NT2/D1 (cell line): ENCODE measurements at regions not wholly inside any gene's neighbourhood (a gene's known extent, or its start where the extent isn't known, plus 50 kb on each side); places are given as distances from the start of the nearest gene placed in this dataset.

ENCODE experiments used
- DNase-seq: peaks from one replicate; pipeline ENCODE4 v3.0.0-alpha.2; 2011; ENCODE audit warnings: low read depth, low spot score
- H3K27me3 ChIP-seq: 2 replicates; pipeline ENCODE4 v1.6.0; 2011; ENCODE audit warnings: mild to moderate bottlenecking; ENCODE audit not compliant: insufficient read length, insufficient read depth
- H3K36me3 ChIP-seq: 2 replicates; pipeline ENCODE4 v1.6.1; 2011; ENCODE audit warnings: mild to moderate bottlenecking, low read length, mixed read lengths; ENCODE audit not compliant: insufficient read depth, insufficient read length
- H3K4me1 ChIP-seq: 2 replicates; pipeline ENCODE4 v1.5.1; 2011; ENCODE audit not compliant: insufficient read depth, insufficient read length
- H3K4me3 ChIP-seq: 2 replicates; pipeline ENCODE4 v1.5.1; 2011; ENCODE audit warnings: low read depth; ENCODE audit not compliant: insufficient read length
- H3K9ac ChIP-seq: 2 replicates; pipeline ENCODE4 v1.6.0; 2011; ENCODE audit warnings: low read depth; ENCODE audit not compliant: insufficient read length
- H3K9me3 ChIP-seq: 2 replicates; pipeline ENCODE4 v1.5.1; 2011; ENCODE audit warnings: mild to moderate bottlenecking, low read length; ENCODE audit not compliant: insufficient read depth
- SUZ12 ChIP-seq: IDR thresholded peaks from 2 replicates; pipeline ENCODE4 v1.6.1; 2011; ENCODE audit not compliant: insufficient read length, insufficient read depth; ENCODE audit errors: extremely low read depth
- YY1 ChIP-seq: IDR thresholded peaks from 2 replicates; pipeline ENCODE4 v1.6.1; 2011; ENCODE audit not compliant: insufficient read length, insufficient read depth
- ZNF274 ChIP-seq: IDR thresholded peaks from 2 replicates; pipeline ENCODE4 v1.6.1; 2011; ENCODE audit warnings: mild to moderate bottlenecking, low read depth, low read length

DNA sequence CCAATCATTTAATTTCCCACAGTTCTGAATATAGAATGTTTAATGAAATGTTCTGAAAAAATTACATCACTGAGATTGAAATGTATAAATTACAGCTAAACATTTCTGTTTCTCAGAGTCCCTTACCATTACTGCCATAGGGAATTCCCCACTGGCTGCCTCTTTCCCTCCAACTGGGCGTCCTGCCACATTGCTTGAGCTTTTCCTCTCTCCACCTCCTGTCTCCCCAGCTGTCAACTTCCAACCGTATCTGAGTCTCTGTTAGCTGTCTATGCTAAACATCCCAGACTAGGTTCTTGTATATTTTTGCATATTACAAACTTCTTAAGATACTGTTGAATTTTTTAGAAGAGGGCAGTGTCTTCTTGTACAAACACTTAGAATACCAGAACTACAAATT lies 407.3 kb upstream of the SLIT2 start:
- no peak overlapping the region for H3K9ac ChIP-seq
- DNase-seq = no peak
- no peak overlapping the region for H3K4me3 ChIP-seq
- H3K27me3 ChIP-seq = no peaks in the 10 kb centered on the region
- no peaks in the 10 kb centered on the region for H3K4me1 ChIP-seq
- no peaks in the 10 kb centered on the region for H3K9me3 ChIP-seq
- H3K36me3 ChIP-seq = no peaks in the 10 kb centered on the region
- TF ChIP-seq ZNF274 (no peak), YY1 (no peak), SUZ12 (no peak)

DNA sequence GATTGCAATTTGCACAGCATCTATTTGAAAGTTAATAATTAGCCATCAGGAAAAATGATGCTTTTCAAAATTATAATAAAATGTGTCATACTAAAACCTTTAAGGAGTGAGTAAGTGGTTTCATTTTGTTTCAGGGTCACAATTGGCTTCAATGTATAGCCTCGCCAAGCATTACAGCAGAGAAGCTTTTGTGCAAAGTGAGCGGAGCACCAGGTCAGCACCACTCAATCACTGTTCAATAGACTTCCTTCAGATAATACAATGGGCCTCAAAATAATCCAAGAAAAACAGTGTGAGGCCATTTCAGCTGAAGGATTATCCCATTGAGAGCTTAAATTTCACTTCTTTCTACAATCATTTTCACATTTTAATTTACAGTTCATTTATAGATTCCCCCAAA lies 409.2 kb upstream of the SLIT2 start:
- no peak for TF ChIP-seq ZNF274
- no peak for TF ChIP-seq SUZ12
- no peak for TF ChIP-seq YY1
- Histone ChIP-seq H3K4me1 (no peaks in the 10 kb centered on the region), H3K36me3 (no peaks in the 10 kb centered on the region), H3K27me3 (no peaks in the 10 kb centered on the region), H3K9me3 (no peaks in the 10 kb centered on the region), H3K4me3 (no peak overlapping the region), H3K9ac (no peak overlapping the region)
- no peak for DNase-seq

DNA sequence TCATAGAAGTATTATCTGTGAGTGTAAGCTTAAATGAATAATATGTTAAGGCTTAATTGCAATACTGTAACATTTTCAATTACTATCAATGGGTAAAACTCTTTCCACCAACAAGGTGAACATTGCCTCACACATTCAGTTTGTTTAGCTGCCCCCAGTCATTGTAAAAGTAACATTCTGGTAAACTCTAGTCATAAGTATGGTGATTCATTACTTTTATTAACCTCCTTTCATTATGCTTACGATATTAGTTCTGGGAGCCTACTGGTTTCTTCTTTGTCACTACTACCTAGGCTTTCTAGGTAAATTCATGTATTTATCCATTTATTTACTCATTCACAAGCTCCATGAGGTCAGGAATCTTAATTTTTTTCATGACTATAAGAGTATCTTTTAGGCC lies 412.8 kb upstream of the SLIT2 start:
- no peaks in the 10 kb centered on the region for H3K4me1 ChIP-seq
- DNase-seq = no peak
- H3K27me3 ChIP-seq = no peaks in the 10 kb centered on the region
- H3K4me3 ChIP-seq = no peak overlapping the region
- H3K9ac ChIP-seq = no peak overlapping the region
- no peaks in the 10 kb centered on the region for H3K9me3 ChIP-seq
- no peaks in the 10 kb centered on the region for H3K36me3 ChIP-seq
- TF ChIP-seq ZNF274 = no peak
- TF ChIP-seq SUZ12 = no peak
- TF ChIP-seq YY1 = no peak

DNA sequence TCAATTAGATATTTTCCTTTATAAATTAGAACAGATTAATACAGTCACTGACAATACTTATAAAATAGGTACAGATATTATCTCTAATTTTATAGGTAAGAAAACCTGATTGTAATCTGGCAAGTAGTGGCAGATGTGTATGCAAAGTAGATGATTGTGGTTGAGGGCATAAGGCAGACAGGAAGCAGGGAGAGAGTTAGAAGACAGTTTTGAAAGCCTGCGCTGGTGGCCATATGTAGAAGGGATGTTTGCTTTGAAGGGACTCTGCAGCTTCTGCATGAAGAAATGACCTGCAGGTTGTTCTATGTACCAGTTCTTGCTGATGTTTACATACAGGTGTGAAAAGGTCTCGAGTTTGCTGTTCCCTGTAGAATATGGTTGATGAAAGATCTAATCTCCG lies 416.3 kb upstream of the SLIT2 start:
- H3K27me3 ChIP-seq = no peaks in the 10 kb centered on the region
- H3K9ac ChIP-seq = no peak overlapping the region
- H3K36me3 ChIP-seq = no peaks in the 10 kb centered on the region
- H3K4me3 ChIP-seq = no peak overlapping the region
- TF ChIP-seq SUZ12 = no peak
- TF ChIP-seq YY1 = no peak
- TF ChIP-seq ZNF274 = no peak
- DNase-seq = no peak
- no peaks in the 10 kb centered on the region for H3K9me3 ChIP-seq
- no peaks in the 10 kb centered on the region for H3K4me1 ChIP-seq

DNA sequence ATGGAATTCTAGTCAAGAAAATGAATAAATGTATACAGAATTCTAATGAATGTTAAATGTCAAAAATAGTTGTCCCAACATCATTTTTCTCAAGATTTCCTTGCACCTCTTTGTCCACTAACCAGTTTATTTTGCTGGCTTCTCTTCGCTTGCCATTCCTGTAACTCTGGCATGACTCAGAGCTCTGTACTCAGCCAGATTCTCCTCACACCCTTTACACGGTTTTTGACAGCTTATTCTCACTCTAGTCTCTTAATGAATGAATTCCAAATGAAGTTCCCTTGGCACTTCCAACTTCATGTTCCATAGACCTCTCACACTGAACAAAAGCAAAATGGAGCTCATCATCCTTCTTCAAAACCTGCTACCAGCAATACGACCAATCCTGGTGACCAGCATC lies 419.3 kb upstream of the SLIT2 start:
- H3K27me3 ChIP-seq = no peaks in the 10 kb centered on the region
- H3K4me3 ChIP-seq = no peak overlapping the region
- TF ChIP-seq SUZ12 = no peak
- TF ChIP-seq ZNF274 = no peak
- TF ChIP-seq YY1 = no peak

DNA sequence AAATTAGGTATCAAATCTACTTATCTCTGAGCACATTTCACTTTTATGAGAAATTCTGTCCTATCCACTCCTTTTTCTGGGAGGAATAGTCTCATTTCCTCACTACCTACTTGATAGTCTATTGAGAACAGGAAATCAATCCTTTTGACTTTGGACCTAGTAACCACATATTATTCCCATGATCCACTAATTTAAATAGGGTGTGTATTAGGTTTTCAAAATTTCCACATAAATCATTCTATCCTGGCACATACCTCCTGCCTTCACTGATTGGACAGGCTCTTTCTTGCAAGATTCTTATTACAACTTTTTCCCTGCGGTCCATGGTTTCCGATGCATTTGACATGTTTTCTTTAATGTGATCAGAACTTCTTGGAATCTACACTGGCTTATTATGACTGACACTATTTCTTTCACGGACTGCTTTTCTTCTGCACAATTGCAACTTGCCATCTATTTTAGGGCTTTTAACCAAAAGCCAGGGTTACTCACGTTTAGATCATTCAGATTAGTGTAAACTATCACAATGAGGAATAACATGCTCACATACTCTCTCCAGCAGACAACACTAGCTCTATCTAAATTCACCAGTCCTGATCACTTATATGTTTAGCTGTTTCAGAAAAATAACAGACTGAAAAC lies 419.9 kb upstream of the SLIT2 start:
- Histone ChIP-seq H3K27me3 (no peaks in the 10 kb centered on the region), H3K4me3 (no peak overlapping the region), H3K4me1 (no peaks in the 10 kb centered on the region), H3K9me3 (no peaks in the 10 kb centered on the region), H3K36me3 (no peaks in the 10 kb centered on the region), H3K9ac (no peak overlapping the region)
- no peak for DNase-seq
- no peak for TF ChIP-seq ZNF274
- TF ChIP-seq YY1 = no peak
- no peak for TF ChIP-seq SUZ12

More for the DNA sequence above, 419.3 kb upstream of the SLIT2 start:
- Histone ChIP-seq H3K9ac (no peak overlapping the region), H3K36me3 (no peaks in the 10 kb centered on the region), H3K4me1 (no peaks in the 10 kb centered on the region), H3K9me3 (no peaks in the 10 kb centered on the region)
- no peak for DNase-seq

- Histone ChIP-seq H3K4me3 (no peak overlapping the region), H3K4me1 (no peaks in the 10 kb centered on the region), H3K36me3 (no peaks in the 10 kb centered on the region), H3K9me3 (no peaks in the 10 kb centered on the region), H3K27me3 (no peaks in the 10 kb centered on the region), H3K9ac (no peak overlapping the region)
- no peak for DNase-seq
- TF ChIP-seq ZNF274 = no peak
Observed at GRCh38 chr4:19829101-19829500, 422.6 kb upstream of the SLIT2 start.

GRCh38 chr4:19823781-19824180 lies 427.9 kb upstream of the SLIT2 start:
- Histone ChIP-seq H3K4me1 (no peaks in the 10 kb centered on the region), H3K4me3 (no peak overlapping the region), H3K36me3 (no peaks in the 10 kb centered on the region), H3K27me3 (no peaks in the 10 kb centered on the region), H3K9ac (no peak overlapping the region), H3K9me3 (no peaks in the 10 kb centered on the region)
- TF ChIP-seq ZNF274 = no peak
- TF ChIP-seq YY1 = no peak
- no peak for TF ChIP-seq SUZ12
- no peak for DNase-seq
